ENCODE measurements at regions not wholly inside any gene's neighbourhood (a gene's known extent, or its start where the extent isn't known, plus 50 kb on each side); places are given as distances from the start of the nearest gene placed in this dataset.

- DNase-seq (ENCODE audit: low read depth in 1 of 2, low spot score in 1 of 2) = no peak
- no peaks in the 10 kb centered on the region for H3K4me1 ChIP-seq (ENCODE audit: low read depth)
- H3K36me3 ChIP-seq = no peaks in the 10 kb centered on the region
- no peak overlapping the region for H3K4me3 ChIP-seq
- no peak for TF ChIP-seq CTCF (IDR thresholded peaks at IDR 0.05; ENCODE audit: low read depth, low read length)
- no peak overlapping the region for H3K27ac ChIP-seq
- H3K27me3 ChIP-seq = no peaks in the 10 kb centered on the region
- no peaks in the 10 kb centered on the region for H3K9me3 ChIP-seq (ENCODE audit: low read depth)
Measured at GRCh38 chr2:147663153-147663961, 181.5 kb upstream of the ACVR2A start.

GRCh38 chr2:147662221-147662620, 182.6 kb upstream of the ACVR2A start:
- no peaks in the 10 kb centered on the region for H3K4me1 ChIP-seq (ENCODE audit: low read depth)
- H3K27me3 ChIP-seq = no peaks in the 10 kb centered on the region
- no peak for TF ChIP-seq CTCF (IDR thresholded peaks at IDR 0.05; ENCODE audit: low read depth, low read length)
- no peak for DNase-seq (ENCODE audit: low read depth in 1 of 2, low spot score in 1 of 2)
- no peak overlapping the region for H3K4me3 ChIP-seq
- H3K27ac ChIP-seq = no peak overlapping the region
- no peaks in the 10 kb centered on the region for H3K9me3 ChIP-seq (ENCODE audit: low read depth)
- H3K36me3 ChIP-seq = no peaks in the 10 kb centered on the region

- H3K36me3 ChIP-seq = no peaks in the 10 kb centered on the region
- H3K27ac ChIP-seq = no peak overlapping the region
- no peak for DNase-seq (ENCODE audit: low read depth in 1 of 2, low spot score in 1 of 2)
- no peaks in the 10 kb centered on the region for H3K4me1 ChIP-seq (ENCODE audit: low read depth)
- no peaks in the 10 kb centered on the region for H3K27me3 ChIP-seq
- no peak overlapping the region for H3K4me3 ChIP-seq
- TF ChIP-seq CTCF (IDR thresholded peaks at IDR 0.05; ENCODE audit: low read depth, low read length) = no peak
- no peaks in the 10 kb centered on the region for H3K9me3 ChIP-seq (ENCODE audit: low read depth)
Measured at GRCh38 chr2:147660680-147661079, 184.1 kb upstream of the ACVR2A start.

GRCh38 chr2:147659051-147659450, 185.8 kb upstream of the ACVR2A start:
- DNase-seq (ENCODE audit: low read depth in 1 of 2, low spot score in 1 of 2) = no peak
- H3K4me3 ChIP-seq = no peak overlapping the region
- H3K36me3 ChIP-seq = no peaks in the 10 kb centered on the region
- H3K9me3 ChIP-seq (ENCODE audit: low read depth) = no peaks in the 10 kb centered on the region
- H3K27ac ChIP-seq = no peak overlapping the region
- H3K4me1 ChIP-seq (ENCODE audit: low read depth) = no peaks in the 10 kb centered on the region
- TF ChIP-seq CTCF (IDR thresholded peaks at IDR 0.05; ENCODE audit: low read depth, low read length) = no peak
- H3K27me3 ChIP-seq = no peaks in the 10 kb centered on the region

GRCh38 chr2:147657086-147658000, 187.5 kb upstream of the ACVR2A start:
- Histone ChIP-seq H3K4me3 (no peak overlapping the region), H3K36me3 (no peaks in the 10 kb centered on the region), H3K9me3 (ENCODE audit: low read depth) (no peaks in the 10 kb centered on the region), H3K4me1 (ENCODE audit: low read depth) (no peaks in the 10 kb centered on the region), H3K27me3 (no peaks in the 10 kb centered on the region), H3K27ac (no peak overlapping the region)
- no peak for DNase-seq (ENCODE audit: low read depth in 1 of 2, low spot score in 1 of 2)
- TF ChIP-seq CTCF (IDR thresholded peaks at IDR 0.05; ENCODE audit: low read depth, low read length) = no peak
